GM18868 (cell line): ENCODE measurements at regions not wholly inside any gene's neighbourhood (a gene's known extent, or its start where the extent isn't known, plus 50 kb on each side); places are given as distances from the start of the nearest gene placed in this dataset.
"Not testable (repeated sequence)": the region's sequence is repeated elsewhere in the genome, so short reads cannot be mapped to it uniquely, and the experiment has no call there.

Source experiments
- ATAC-seq: cut with Tn5 transposase; IDR thresholded peaks from one replicate; pipeline ENCODE4 v1.9.1; 2021; ENCODE audit warnings: mild to moderate bottlenecking, moderate library complexity; ENCODE audit not compliant: unreplicated experiment

DNA sequence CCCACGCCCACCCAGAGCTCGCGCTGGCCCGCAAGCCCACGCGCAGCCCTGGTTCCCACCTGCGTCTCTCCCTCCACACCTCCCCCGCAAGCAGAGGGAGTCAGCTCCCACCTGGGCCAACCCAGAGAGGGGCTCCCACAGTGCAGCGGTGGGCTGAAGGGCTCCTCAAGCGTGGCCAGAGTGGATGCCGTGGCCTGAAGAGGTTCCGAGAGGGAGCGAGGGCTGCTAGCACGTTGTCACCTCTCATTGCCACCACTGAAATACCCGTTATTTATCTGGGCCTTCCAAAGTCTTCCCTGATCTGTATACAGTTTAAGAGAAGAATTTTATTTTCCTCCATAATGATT lies 88.3 kb upstream of the MYLIP start:
- ATAC-seq = no peak

DNA sequence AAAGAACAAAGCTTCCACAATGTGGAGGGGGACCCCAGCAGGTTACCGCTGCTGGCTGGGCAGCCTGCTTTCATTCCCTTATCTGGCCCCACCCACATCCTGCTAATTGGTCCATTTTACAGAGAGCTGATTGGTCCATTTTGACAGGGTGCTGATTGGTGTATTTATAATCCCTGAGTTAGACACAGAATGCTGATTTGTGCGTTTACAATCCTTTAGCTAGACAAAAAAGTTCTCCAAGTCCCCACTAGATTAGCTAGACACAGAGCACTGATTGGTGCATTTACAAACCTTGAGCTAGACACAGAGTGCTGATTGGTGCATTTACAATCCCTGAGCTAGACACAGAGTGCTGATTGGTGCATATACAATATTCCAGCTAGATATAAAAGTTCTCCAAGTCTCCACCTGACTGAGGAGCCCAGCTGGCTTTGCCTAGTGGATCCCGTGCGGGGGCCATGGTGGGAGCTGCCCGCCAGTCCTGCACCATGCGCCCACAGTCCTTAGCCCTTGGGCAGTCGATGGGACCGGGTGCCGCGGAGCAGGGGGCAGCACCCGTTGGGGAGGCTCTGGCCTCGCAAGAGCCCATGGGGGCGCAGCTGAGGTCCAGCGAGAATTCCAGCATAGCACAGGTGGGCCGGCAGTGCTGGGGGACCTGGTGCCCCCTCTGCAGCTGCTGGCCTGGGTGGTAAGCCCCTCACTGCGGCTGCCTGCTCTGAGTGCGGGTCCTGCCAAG lies 88.8 kb upstream of the MYLIP start:
- ATAC-seq = not testable (repeated sequence)

DNA sequence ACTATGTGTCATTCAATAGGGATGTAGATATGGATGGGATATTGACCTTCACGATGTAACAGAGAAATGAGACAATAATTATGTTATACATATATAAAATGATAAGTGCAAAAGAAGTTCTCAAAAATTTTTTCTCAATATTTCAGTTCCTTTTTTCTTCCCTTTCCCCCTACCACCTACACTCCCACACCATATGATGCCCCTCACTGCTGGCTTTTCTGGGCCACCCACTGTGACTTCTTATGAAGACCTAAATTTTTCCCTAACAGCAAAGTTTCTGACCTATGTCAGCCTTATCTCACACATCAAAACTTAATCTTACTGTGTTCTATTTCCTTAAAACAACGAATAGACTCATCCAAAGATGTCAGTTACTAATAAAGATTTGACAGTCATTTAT lies 89.9 kb upstream of the MYLIP start:
- ATAC-seq = no peak

DNA sequence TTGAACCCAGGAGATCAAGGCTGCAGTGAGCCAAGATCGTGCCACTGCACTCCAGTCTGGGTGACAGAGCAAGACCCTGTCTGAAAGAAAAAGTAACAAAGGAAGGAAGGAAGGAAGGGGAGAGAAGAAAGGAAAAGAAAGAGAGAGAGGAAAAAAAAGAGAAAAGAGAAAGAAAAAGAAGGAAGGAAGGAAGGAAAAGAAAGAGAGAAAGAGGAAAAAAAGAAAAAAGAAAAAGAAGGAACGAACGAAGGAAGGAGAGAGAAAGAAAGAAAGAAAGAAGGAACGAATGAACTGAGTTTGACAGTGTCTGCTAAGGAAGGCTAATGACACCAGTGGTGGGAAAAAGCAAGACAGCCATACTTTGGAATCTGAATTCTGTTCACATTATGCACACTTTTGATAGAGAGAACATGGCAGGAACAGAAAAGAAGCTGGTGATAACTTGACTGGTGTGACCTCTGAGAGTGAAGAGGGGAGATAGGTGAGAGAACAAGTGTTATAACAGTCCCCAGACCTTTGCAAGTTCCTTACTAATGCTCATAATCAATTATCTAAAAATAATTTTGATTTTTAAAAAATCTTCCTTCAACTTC lies 93.3 kb upstream of the MYLIP start:
- ATAC-seq = no peak

DNA sequence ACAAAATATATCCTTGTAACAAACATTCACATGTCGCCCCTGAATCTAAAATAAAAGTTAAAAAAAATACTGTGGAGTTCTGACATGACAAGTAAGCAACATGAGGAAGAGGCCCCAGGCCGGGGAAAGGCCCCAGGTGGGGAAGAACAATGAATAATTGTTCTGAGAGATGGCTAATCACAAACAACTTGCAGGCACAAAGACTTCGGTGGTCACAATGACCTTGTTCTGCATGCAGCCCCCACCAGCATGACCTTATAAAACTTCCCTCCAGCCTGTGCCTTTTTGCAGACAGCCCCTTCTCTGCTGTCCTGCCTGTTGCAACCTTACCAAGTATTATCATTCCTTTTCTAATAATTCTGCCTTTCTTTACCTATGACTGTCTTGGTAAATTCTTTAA lies 95.7 kb upstream of the MYLIP start:
- ATAC-seq = peak; percentile 48

DNA sequence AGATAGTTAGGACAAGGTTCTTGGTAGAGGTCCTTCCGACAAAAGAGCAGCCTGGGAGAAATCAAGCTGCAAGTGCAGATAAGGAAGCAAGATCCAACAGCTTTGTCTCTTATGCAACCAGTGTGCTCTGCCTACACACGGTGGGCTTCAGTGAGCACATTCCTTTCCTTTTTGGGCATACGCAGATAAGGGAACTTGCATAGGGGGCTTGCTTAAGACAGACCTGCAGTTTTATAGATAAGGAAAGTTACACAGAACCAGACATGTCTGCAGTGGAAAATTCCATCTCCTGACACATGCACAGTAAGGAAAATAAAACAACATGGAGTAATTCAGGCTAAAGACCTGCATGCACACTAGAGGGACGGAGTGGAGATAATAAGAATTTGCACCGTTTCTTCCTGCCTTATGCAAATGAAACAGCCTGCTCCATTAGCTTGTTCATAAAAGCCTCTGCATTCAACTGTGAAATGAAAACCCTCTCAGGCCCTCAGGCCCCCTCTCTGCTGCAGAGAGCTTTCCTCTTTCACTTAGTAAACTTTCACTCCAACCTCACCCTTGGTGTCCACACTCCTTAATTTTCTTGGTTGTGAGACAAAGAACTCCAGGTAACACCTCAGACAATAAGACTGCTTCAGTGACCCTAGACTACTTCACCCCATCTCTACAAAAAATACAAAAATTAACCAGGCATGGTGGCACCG lies 97.5 kb upstream of the MYLIP start:
- ATAC-seq = no peak

DNA sequence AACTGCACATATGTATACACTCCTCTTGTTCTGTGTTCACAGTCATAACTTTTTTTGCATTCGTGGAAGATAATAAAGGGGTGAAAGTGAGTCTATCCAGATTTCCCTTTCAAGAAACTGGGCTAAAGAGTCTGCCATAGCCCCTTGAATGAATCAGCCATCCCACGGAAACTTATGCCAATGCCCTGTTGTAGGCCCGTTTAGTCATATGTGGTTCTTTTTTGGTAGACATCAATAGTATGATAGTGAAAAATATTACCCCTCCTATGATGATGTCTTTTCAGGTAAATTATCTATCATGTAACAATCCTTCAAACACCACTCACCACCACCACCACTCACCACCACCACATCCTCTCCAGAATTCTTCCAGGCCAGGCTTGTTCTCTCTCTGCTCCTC lies 99.9 kb upstream of the MYLIP start:
- no peak for ATAC-seq

DNA sequence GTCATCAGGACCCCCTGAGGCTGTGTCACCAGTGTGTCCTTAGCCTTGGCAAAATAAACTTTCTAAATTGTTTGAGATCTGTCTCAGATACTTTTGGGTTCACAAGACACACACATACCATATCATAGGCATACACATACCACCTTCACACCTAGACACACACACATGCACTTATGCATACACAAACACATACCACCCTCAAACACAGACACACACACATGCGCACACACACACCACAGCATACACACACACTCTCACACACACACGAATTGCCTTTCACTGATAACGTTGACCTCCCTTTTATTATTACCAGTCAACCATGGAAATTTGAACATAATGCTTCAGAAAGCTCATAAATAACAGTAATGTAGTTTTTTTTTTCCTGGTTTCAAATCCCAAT lies 108.6 kb upstream of the MYLIP start:
- ATAC-seq = no peak

DNA sequence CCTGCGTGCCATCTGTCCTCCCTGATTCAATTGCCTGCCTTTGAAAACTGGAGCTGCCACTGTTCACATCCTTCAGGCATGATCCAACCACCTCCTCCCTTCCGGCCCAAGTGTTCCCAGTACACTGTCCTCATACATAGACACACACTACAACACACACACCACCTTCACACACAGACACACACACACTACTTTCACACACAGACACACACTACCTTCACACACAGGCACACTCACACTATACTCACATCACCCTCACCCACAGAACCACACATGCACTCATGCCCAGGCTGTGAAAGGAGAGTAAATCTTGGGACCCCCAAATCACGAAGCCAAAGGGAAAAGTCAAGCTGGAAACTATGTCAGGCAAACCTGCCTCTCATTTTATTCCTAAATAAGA lies 109.4 kb upstream of the MYLIP start:
- ATAC-seq = no peak

DNA sequence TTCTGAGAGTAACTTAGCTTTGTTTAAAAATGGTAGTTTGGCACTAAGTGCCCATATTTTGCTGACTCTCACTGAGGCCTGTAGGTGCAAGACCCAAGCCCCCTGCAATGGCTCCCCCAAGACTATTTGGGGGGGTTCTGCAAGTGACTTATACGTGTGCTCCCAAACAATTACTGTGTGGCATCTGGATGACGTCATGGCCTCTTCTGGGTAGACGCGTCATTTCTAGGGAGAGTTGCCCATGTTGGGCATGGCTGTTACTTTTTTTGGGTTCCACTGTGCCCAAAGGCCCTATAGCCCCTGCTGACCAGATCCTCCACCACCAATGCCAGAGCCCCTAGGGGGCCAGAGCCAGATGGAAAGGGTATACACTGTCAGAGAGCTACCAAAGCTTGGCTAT lies 110.3 kb upstream of the MYLIP start:
- no peak for ATAC-seq

DNA sequence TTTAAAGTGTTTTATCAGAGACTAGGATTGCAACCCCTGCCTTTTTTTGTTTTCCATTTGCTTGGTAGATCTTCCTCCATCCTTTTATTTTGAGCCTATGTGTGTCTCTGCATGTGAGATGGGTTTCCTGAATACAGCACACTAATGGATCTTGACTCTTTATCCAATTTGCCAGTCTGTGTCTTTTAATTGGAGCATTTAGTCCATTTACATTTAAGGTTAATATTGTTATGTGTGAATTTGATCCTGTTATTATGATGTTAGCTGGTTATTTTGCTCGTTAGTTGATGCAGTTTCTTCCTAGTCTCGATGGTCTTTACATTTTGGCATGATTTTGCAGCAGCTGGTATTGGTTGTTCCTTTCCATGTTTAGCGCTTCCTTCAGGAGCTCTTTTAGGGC lies 114.6 kb upstream of the MYLIP start:
- not testable (repeated sequence) for ATAC-seq

DNA sequence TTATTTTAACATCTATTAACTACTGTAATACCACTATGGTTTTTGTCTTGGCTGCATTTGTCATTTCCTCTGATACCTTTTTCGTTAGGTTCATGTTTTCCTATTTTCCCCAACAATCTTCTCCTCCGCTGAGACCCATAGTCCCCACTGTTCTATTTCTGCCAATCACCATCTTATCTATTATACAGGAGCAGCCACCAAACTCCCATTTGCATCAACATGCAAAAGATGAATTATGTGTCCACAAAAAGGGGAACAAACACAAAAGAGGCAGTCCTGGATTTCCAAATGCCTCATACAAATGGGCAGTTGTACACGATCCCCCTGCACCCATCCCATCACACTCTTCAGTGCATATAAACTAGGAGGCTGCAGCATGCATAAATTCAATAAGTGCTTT lies 121.7 kb upstream of the MYLIP start:
- ATAC-seq = no peak

DNA sequence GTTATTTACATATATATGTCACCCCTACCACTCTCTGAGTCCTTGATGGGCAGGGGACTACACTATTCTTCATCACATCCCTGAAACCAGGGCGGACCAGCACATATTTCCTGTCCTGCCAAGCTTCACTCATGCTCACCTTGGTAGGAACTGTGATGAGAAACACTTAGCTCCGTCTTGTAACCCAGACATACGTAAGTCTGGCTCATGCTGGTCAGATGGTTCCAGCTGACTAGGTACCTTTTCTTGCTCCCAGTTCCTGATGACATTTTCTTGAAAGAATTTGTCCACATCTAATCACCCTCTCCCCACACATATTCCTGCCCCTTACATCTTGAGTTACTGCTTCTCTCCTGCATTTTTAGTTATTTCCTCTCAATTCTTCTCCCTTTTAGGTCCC lies 122.2 kb upstream of the MYLIP start:
- no peak for ATAC-seq

DNA sequence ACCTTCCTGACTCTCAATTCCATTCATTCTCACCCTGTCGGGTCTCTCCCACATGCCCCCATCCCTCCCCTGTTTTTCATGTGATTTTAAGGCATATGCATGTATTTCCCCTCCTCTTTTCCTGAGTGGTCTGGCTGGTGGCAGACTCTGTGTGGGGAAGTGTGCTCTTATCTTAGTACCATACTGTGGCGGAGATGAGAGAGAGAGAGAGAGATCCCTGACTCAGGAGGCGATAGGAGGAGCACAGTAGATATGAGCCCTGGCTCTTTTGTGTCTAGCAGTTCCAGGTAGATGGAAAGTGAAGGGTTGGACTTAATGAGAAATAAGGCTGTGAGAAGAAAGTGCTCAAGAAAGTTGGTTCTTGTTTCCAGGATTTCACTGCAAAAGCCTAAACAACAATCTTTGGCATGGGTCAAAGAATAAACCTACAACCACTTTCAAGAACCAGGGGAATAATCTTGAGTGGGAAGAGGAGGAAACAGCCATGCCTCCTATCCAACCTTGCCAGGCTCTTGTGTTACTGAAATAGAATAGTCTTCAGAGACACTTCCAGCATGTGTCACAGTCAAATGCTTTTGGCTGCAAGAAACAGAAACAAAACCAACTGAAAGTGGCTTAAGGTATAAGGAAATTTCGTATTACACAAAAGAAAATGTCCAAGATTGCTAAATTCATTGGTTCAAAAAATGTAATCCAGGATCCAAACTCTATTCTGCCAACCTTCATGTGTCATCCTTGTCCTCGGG lies 123.8 kb upstream of the MYLIP start:
- no peak for ATAC-seq

DNA sequence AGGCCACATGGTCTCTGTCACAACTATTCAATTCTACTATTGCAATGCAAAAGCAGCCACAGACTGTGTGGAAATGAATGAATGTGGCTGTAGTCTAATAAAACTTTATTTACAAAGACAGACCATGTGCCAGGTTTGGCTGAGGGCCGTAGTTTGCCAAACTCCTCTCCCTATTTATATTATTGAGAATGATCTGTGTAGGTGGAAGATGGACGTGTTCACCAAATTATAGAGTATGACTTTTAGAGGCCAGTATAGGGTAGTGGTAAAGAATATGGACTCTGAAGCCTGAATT lies 125.7 kb upstream of the MYLIP start:
- no peak for ATAC-seq

DNA sequence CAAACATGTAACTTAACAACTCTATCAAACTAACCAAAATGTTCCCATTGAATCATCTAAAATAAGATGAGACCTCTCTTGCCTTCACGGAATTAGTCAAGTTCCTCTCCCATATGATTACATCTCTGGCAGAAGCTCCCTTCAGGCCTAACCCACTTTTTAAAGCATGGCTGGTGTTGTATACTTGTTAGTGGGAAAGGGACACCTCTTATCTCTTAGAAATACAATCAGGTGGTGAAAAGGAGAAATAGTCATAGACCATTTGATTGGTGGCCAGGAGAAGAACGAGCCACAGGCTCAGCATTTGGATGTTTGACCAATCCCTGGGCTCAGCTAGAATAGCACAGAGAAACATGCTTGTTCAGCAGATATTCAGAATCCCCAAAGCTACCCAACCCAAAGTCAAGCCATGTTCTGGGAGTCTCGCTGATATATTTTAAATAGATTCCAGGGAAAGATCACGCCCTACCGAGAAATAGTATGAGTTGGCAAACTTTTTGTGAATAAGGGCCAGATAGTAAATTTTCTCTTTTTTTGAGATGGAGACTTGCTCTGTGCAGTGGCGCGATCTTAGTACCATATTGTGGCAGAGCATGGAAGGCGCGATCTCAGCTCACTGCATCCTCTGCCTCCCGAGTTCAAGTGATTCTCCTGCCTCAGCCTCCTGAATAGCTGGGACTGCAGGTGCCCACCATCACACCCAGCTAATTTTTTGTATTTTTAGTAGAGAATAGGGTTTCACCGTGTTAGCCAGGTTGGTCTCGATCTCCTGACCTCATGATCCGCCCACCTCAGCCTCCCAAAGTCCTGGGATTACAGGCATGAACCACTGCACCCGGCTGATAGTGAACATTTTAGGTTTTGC lies 126.3 kb upstream of the MYLIP start:
- ATAC-seq = no peak

DNA sequence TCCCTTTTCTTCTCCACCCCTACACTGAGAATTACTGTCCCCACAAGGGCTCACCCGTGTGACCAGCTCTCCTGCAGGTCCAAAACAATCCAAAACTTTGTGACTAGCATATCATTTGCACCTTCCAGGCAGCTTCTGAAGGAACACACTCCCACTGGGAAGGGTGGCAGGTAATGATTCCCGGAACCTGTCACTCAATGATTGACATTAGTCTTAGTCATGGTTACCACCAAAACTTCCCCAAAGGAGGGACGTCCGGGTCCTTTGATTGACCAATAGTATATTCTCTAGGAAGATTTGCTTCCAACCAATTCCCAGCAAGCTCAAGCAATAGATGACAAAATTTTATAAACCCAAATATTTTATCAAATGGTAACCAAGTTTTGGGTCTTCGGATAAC lies 127.7 kb upstream of the MYLIP start:
- no peak for ATAC-seq

DNA sequence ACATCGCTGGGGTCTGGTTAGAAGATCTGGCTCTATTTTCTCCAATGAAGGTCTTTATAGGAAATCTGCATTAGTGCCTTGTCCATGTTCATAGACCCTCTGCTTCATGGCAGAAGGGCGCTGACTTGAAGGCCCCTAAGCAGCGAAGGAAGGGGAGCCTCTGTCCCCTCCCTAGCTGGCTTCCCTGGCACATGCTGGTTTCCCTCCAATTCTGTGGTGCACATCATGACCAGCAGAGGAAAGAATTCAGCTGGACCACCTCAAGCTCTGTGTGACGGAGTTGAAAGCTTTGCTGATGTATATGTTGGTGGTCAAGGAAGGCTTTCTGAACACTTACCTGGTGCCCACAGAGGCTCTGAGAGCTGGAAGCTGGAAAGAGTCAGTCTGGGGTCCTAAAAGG lies 129.7 kb upstream of the MYLIP start:
- no peak for ATAC-seq

DNA sequence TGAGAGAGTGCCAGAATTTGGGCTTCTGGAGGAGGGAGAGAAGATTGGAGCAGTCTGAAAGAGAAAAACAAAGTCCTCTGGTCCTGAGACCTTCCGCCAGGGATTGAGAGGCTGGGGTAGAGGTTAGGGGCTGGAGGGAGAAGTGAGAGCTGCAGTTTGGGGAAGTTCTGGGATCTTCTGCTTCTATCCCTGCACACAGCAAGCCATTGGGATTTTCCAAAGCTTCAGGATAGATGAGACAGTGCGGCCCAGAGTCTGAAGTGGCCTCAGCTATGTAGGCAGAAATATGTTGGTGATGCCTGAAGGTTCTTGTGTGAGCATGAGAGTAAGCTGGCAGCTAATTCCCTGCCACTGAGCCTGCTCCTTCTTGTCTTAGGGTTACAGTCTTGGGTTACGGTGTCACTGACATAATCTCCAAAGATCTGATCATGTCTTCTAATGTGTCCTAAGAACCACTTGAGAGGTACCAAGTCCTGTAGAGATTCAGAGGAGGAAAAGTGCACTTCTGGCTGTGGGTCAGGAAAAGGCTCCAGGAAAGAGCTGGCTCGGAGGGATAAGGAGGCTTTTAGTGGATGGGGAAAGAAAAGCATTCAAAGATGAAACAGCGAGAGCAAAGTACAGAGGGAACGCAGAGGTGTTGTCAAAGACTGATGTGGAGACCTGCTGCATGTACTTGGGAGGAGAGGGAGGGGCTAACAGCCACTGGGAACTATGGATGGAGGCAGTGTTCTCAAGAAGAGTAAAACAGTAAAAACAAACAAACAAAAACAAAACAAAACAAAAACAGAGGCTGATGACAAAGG lies 131.1 kb upstream of the MYLIP start:
- no peak for ATAC-seq

DNA sequence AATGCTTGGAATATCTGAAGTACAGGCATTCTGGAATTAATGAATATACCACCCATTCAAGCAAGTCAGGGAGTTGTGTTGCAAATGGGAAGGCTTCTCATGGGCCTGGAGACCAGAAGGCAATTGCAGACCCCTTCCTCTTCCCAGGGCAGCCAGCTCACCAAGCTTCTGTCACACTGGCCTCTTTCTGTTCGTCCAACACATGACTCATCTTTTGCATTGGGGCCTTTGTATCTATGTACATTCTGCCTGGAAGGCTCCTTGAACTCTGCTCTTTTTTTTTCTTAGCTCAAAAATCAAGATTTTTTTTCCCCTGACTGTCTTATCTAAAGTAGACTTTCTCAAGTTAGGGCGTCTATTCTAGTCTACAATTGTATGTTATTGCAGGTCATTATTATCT lies 132.9 kb upstream of the MYLIP start:
- ATAC-seq = no peak
